ENCODE measurements at regions not wholly inside any gene's neighbourhood (a gene's known extent, or its start where the extent isn't known, plus 50 kb on each side); places are given as distances from the start of the nearest gene placed in this dataset.
"Not testable (repeated sequence)": the region's sequence is repeated elsewhere in the genome, so short reads cannot be mapped to it uniquely, and the experiment has no call there.

GRCh38 chrX:146581981-146582712 lies 227.4 kb upstream of the CXorf51B start:
- Mint-ChIP-seq H3K27me3 (ENCODE audit: low read depth) (no peaks in the 10 kb centered on the region), H3K4me1 (peaks cover 2% of the 10 kb centered on the region), H3K36me3 (peaks cover 1% of the 10 kb centered on the region), H3K27ac (no peak overlapping the region), H3K9me3 (peaks cover 35% of the 10 kb centered on the region), H3K4me3 (no peak overlapping the region)
- no peak for TF ChIP-seq CTCF (IDR thresholded peaks at IDR 0.05; ENCODE audit: unreplicated experiment)
- no peak for DNase-seq (ENCODE audit: low spot score in 2 of 2, unreplicated experiment in 2 of 2)

- Mint-ChIP-seq H3K27me3 (ENCODE audit: low read depth) (no peaks in the 10 kb centered on the region), H3K4me3 (no peak overlapping the region), H3K27ac (peak overlapping the region; percentile 67), H3K36me3 (peaks cover 2% of the 10 kb centered on the region), H3K4me1 (peaks cover 17% of the 10 kb centered on the region), H3K9me3 (peaks cover 47% of the 10 kb centered on the region)
- DNase-seq (ENCODE audit: low spot score in 2 of 2, unreplicated experiment in 2 of 2): no peak
- TF ChIP-seq CTCF (IDR thresholded peaks at IDR 0.05; ENCODE audit: unreplicated experiment): no peak
Observed at GRCh38 chrX:146602246-146602645, 207.3 kb upstream of the CXorf51B start.

GRCh38 chrX:146604196-146604595 lies 205.4 kb upstream of the CXorf51B start:
- H3K4me1 Mint-ChIP-seq: peaks cover 17% of the 10 kb centered on the region
- H3K4me3 Mint-ChIP-seq: no peak overlapping the region
- TF ChIP-seq CTCF (IDR thresholded peaks at IDR 0.05; ENCODE audit: unreplicated experiment): no peak
- H3K27me3 Mint-ChIP-seq (ENCODE audit: low read depth): no peaks in the 10 kb centered on the region
- peaks cover 36% of the 10 kb centered on the region for H3K9me3 Mint-ChIP-seq
- H3K36me3 Mint-ChIP-seq: no peaks in the 10 kb centered on the region
- no peak overlapping the region for H3K27ac Mint-ChIP-seq
- DNase-seq (ENCODE audit: low spot score in 2 of 2, unreplicated experiment in 2 of 2): no peak

DNA sequence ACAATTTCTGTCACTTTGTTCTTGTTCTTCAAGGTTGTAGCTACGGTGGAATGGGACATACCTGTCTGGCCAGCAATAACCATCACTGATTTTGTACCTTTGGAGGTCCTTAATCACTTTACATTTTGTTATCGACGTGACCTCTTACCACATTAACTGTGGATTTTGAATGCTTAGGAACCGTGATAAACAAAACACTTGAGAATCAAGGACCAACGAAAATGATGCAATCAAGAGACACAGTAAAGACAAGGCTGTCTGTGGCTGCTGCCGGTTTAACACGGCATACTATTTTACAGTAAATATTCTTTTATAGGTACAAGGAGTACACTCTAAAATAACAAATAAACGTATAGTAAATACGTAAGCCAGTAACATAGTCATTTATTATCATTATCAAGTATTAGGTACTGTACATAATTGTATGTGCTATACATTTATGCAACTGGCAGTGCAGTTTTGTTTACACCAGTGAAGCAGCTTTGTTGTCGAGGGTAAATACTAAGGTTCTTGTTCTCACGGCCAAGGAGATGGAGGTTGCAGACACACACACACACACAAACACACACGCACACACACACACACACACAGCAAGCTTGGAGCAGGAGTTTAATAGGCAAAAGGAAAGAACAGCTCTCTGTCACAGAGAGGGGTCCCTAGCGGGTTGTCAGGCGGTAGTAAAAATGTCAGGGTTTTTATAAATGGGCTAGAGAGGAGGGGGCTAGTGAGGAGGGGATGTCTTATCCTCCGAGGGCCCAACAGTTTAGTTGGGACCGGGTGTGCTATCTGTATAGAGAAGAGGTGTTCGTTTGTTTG lies 194.7 kb upstream of the CXorf51B start:
- Mint-ChIP-seq H3K36me3 (peaks cover 3% of the 10 kb centered on the region), H3K4me3 (peak overlapping the region; percentile 31), H3K27ac (peak overlapping the region; percentile 95), H3K27me3 (ENCODE audit: low read depth) (no peaks in the 10 kb centered on the region), H3K9me3 (peaks cover 24% of the 10 kb centered on the region), H3K4me1 (peaks cover 21% of the 10 kb centered on the region)
- no peak for TF ChIP-seq CTCF (IDR thresholded peaks at IDR 0.05; ENCODE audit: unreplicated experiment)
- DNase-seq (ENCODE audit: low spot score in 2 of 2, unreplicated experiment in 2 of 2): no peak

GRCh38 chrX:146615628-146616348 lies 193.8 kb upstream of the CXorf51B start:
- no peak for DNase-seq (ENCODE audit: low spot score in 2 of 2, unreplicated experiment in 2 of 2)
- no peaks in the 10 kb centered on the region for H3K27me3 Mint-ChIP-seq (ENCODE audit: low read depth)
- H3K36me3 Mint-ChIP-seq: peaks cover 3% of the 10 kb centered on the region
- TF ChIP-seq CTCF (IDR thresholded peaks at IDR 0.05; ENCODE audit: unreplicated experiment): no peak
- peak overlapping the region; percentile 95 for H3K27ac Mint-ChIP-seq
- peaks cover 16% of the 10 kb centered on the region for H3K9me3 Mint-ChIP-seq
- no peak overlapping the region for H3K4me3 Mint-ChIP-seq
- peaks cover 21% of the 10 kb centered on the region for H3K4me1 Mint-ChIP-seq

- Mint-ChIP-seq H3K4me1 (peaks cover 15% of the 10 kb centered on the region), H3K9me3 (peaks cover 11% of the 10 kb centered on the region)
- H3K4me3 Mint-ChIP-seq; H3K27ac Mint-ChIP-seq; H3K27me3 Mint-ChIP-seq (ENCODE audit: low read depth); H3K36me3 Mint-ChIP-seq; DNase-seq (ENCODE audit: low spot score in 2 of 2, unreplicated experiment in 2 of 2): not testable (repeated sequence)
Observed at GRCh38 chrX:146619943-146620342, 189.6 kb upstream of the CXorf51B start.

Measured in mesothelial cell of epicardium (in vitro differentiated cells).